Effector memory CD8-positive, alpha-beta T cell (primary cell): ENCODE measurements at regions not wholly inside any gene's neighbourhood (a gene's known extent, or its start where the extent isn't known, plus 50 kb on each side); places are given as distances from the start of the nearest gene placed in this dataset.

Source experiments
- ATAC-seq: fragments of 150-1000 bp; cut with Tn5 transposase; replicated peaks from 2 replicates; pipeline ENCODE4 v1.10.0; 2021; ENCODE audit warnings: mild to moderate bottlenecking, moderate library complexity
- DNase-seq, 3 experiments: peaks; one replicate each; pipeline ENCODE4 v3.0.0; 2021
- H3K27ac Mint-ChIP-seq, 2 donors: one replicate each; pipeline ENCODE4 v1.8.0; 2022; ENCODE audit warnings: mild to moderate bottlenecking in 2 of 2, mixed read lengths in 2 of 2, moderate library complexity in 2 of 2
- H3K27me3 Mint-ChIP-seq, 2 donors: one replicate each; pipeline ENCODE4 v1.8.0; 2022; ENCODE audit warnings: mixed read lengths in 2 of 2
- H3K36me3 Mint-ChIP-seq: one replicate; pipeline ENCODE4 v1.8.0; 2022; ENCODE audit warnings: mild to moderate bottlenecking, moderate library complexity, mixed read lengths; ENCODE audit not compliant: insufficient read depth
- H3K4me1 Mint-ChIP-seq, 2 donors: one replicate each; pipeline ENCODE4 v1.8.0; 2022; ENCODE audit warnings: low read depth in 2 of 2, mixed read lengths in 2 of 2
- H3K4me3 Mint-ChIP-seq, 2 donors: one replicate each; pipeline ENCODE4 v1.8.0; 2022; ENCODE audit warnings: mild to moderate bottlenecking in 2 of 2, mixed read lengths in 2 of 2, moderate library complexity in 2 of 2
- H3K9me3 Mint-ChIP-seq, 2 donors: one replicate each; pipeline ENCODE4 v1.8.0; 2022; ENCODE audit warnings: mixed read lengths in 2 of 2

- Mint-ChIP-seq H3K27ac (no peak overlapping the region), H3K4me3 (no peak overlapping the region), H3K36me3 (no peaks in the 10 kb centered on the region), H3K9me3 (no peaks in the 10 kb centered on the region), H3K27me3 (peaks cover 0 to 6% of the 10 kb centered on the region in 2 donors), H3K4me1 (no peaks in the 10 kb centered on the region)
- DNase-seq (no peak), ATAC-seq (no peak)
These were observed 153.3 kb upstream of the TCERG1L start for GRCh38 chr10:131464789-131465188.

- Mint-ChIP-seq H3K36me3 (no peaks in the 10 kb centered on the region), H3K9me3 (no peaks in the 10 kb centered on the region), H3K27ac (no peak overlapping the region), H3K4me1 (no peaks in the 10 kb centered on the region), H3K4me3 (no peak overlapping the region), H3K27me3 (no peaks in the 10 kb centered on the region)
- ATAC-seq (no peak), DNase-seq (no peak)
These were observed 158.0 kb upstream of the TCERG1L start for GRCh38 chr10:131469551-131469950.

- no peak overlapping the region for H3K27ac Mint-ChIP-seq
- no peaks in the 10 kb centered on the region for H3K27me3 Mint-ChIP-seq
- H3K4me3 Mint-ChIP-seq: no peak overlapping the region
- H3K9me3 Mint-ChIP-seq: no peaks in the 10 kb centered on the region
- ATAC-seq (no peak), DNase-seq (no peak)
- no peaks in the 10 kb centered on the region for H3K4me1 Mint-ChIP-seq
- no peaks in the 10 kb centered on the region for H3K36me3 Mint-ChIP-seq
These were observed 162.1 kb upstream of the TCERG1L start for GRCh38 chr10:131473645-131474044.

DNA sequence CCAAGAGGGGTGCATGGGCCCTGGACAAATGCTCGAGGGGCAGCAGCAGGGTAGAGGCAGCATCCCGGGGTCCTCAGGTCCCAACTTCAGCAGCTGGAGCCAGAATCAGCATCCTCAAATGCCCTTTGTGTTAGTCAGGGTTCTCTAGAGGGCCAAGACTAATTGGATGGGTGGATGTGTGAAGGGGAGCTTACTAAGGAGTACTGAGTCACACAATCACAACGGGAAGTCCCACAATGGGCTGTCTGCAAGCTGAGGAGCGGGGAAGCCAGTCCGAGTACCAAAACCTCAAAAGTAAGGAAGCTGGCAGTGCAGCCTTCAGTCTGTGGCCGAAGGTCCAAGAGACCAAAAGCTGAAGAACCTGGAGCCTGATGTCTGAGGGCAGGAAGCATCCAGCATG lies 162.9 kb upstream of the TCERG1L start:
- Mint-ChIP-seq H3K4me3 (no peak overlapping the region), H3K36me3 (no peaks in the 10 kb centered on the region), H3K27me3 (no peaks in the 10 kb centered on the region), H3K27ac (no peak overlapping the region), H3K9me3 (no peaks in the 10 kb centered on the region), H3K4me1 (no peaks in the 10 kb centered on the region)
- ATAC-seq: no peak
- no peak for DNase-seq

- DNase-seq (no peak), ATAC-seq (no peak)
- H3K27me3 Mint-ChIP-seq: no peaks in the 10 kb centered on the region
- H3K4me1 Mint-ChIP-seq: no peaks in the 10 kb centered on the region
- no peaks in the 10 kb centered on the region for H3K36me3 Mint-ChIP-seq
- H3K9me3 Mint-ChIP-seq: no peaks in the 10 kb centered on the region
- H3K4me3 Mint-ChIP-seq: no peak overlapping the region
- no peak overlapping the region for H3K27ac Mint-ChIP-seq
These were observed 163.5 kb upstream of the TCERG1L start for GRCh38 chr10:131475043-131475442.

GRCh38 chr10:131475803-131476202 lies 164.3 kb upstream of the TCERG1L start:
- ATAC-seq (no peak), DNase-seq (no peak)
- H3K27ac Mint-ChIP-seq: no peak overlapping the region
- no peaks in the 10 kb centered on the region for H3K9me3 Mint-ChIP-seq
- no peak overlapping the region for H3K4me3 Mint-ChIP-seq
- no peaks in the 10 kb centered on the region for H3K36me3 Mint-ChIP-seq
- H3K27me3 Mint-ChIP-seq: no peaks in the 10 kb centered on the region
- H3K4me1 Mint-ChIP-seq: no peaks in the 10 kb centered on the region

- no peak for DNase-seq
- no peak for ATAC-seq
- no peak overlapping the region for H3K27ac Mint-ChIP-seq
- H3K9me3 Mint-ChIP-seq: peaks cover 0 to 7% of the 10 kb centered on the region in 2 donors
- H3K4me1 Mint-ChIP-seq: no peaks in the 10 kb centered on the region
- H3K4me3 Mint-ChIP-seq: no peak overlapping the region
- H3K27me3 Mint-ChIP-seq: no peaks in the 10 kb centered on the region
- H3K36me3 Mint-ChIP-seq: no peaks in the 10 kb centered on the region
These were observed 166.1 kb upstream of the TCERG1L start for GRCh38 chr10:131477457-131478121.

DNA sequence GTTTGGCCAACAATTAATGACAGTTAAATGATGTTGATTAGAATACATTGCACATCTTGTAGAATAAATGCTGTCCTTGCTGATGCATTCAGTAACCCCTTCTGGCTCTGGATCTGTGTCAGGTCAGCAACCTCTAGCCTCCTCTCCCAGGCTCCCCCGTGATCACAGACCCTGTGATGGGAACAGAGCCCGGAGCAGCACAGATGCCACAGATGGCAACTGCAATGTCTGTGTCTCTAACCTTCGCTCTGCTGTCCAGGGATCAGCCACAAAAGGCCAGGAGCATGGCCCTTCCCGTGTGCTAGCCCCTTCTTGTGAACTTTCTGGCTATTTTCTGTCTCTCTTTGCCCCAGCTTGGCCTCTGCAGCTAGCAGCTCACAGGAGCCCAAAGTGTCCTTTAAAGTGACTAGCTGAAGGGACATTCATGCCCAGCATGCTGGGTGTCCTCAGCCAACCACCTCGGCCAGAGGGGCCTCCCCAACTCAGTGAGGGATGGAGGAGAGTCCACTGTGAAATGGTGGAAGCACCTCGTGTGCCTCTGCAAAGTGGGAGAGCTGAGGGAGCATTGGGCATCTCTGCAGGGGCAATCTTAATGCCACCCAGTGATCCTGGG lies 167.0 kb upstream of the TCERG1L start:
- Mint-ChIP-seq H3K9me3 (peaks cover 6 to 16% of the 10 kb centered on the region in 2 donors), H3K4me3 (no peak overlapping the region), H3K27ac (no peak overlapping the region), H3K27me3 (no peaks in the 10 kb centered on the region), H3K4me1 (no peaks in the 10 kb centered on the region), H3K36me3 (no peaks in the 10 kb centered on the region)
- DNase-seq (no peak), ATAC-seq (no peak)

GRCh38 chr10:131480066-131480465 lies 168.5 kb upstream of the TCERG1L start:
- ATAC-seq: no peak
- Mint-ChIP-seq H3K9me3 (peaks cover 9 to 22% of the 10 kb centered on the region in 2 donors), H3K4me1 (no peaks in the 10 kb centered on the region), H3K27me3 (no peaks in the 10 kb centered on the region), H3K36me3 (no peaks in the 10 kb centered on the region), H3K27ac (no peak overlapping the region), H3K4me3 (no peak overlapping the region)
- no peak for DNase-seq

DNA sequence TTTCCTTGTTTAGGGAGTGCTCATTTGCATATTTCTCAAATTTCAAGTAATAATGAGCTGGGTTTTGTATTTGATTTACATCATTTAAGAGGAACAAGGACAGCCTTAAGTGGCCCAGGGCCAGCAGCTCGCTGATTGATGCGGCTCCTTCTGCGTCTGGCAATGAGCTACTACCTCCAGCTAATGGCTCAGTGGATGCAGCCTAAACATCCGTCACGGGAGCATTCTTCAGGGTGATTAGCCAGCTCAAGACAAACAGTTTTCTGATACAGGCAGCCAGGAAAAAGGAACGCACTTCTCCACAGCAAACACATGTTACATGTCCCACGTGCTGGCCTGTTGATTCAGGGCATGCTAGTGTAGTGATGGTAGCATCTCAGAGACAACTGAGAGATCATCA lies 169.3 kb upstream of the TCERG1L start:
- no peak overlapping the region for H3K4me3 Mint-ChIP-seq
- no peaks in the 10 kb centered on the region for H3K36me3 Mint-ChIP-seq
- H3K27me3 Mint-ChIP-seq: no peaks in the 10 kb centered on the region
- H3K4me1 Mint-ChIP-seq: no peaks in the 10 kb centered on the region
- H3K9me3 Mint-ChIP-seq: peaks cover 9 to 22% of the 10 kb centered on the region in 2 donors
- ATAC-seq: no peak
- DNase-seq: no peak
- no peak overlapping the region for H3K27ac Mint-ChIP-seq

- Mint-ChIP-seq H3K27me3 (no peaks in the 10 kb centered on the region), H3K4me1 (no peaks in the 10 kb centered on the region), H3K27ac (no peak overlapping the region), H3K36me3 (no peaks in the 10 kb centered on the region), H3K4me3 (no peak overlapping the region), H3K9me3 (peaks cover 15 to 22% of the 10 kb centered on the region in 2 donors)
- DNase-seq (no peak), ATAC-seq (no peak)
These were observed 174.2 kb upstream of the TCERG1L start for GRCh38 chr10:131485732-131486131.

DNA sequence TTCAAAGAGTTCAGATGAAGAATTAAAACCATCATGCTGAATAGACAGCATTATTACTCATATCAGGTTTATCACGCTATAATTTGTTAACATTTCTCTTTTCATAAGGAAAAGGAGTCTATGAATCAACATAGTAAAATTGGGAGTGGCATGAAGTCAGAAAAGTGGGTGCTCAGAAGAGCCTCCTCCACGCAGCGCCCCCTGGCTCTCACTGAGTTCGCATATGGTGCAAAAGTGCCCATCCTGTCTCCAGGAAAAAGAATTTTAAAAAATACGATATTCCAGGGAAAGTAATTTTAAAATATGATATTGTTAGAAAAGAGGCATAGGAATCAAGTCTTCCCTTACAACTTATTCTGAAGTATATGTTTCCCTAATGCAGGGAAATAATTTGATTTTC lies 176.3 kb upstream of the TCERG1L start:
- H3K36me3 Mint-ChIP-seq: no peaks in the 10 kb centered on the region
- peaks cover 13 to 15% of the 10 kb centered on the region in 2 donors for H3K9me3 Mint-ChIP-seq
- ATAC-seq (no peak), DNase-seq (no peak)
- H3K4me3 Mint-ChIP-seq: no peak overlapping the region
- H3K4me1 Mint-ChIP-seq: no peaks in the 10 kb centered on the region
- H3K27ac Mint-ChIP-seq: no peak overlapping the region
- no peaks in the 10 kb centered on the region for H3K27me3 Mint-ChIP-seq

GRCh38 chr10:131490991-131491594 lies 179.6 kb upstream of the TCERG1L start:
- Mint-ChIP-seq H3K9me3 (peaks cover 0 to 8% of the 10 kb centered on the region in 2 donors), H3K27me3 (no peaks in the 10 kb centered on the region), H3K4me3 (no peak overlapping the region), H3K36me3 (no peaks in the 10 kb centered on the region), H3K27ac (no peak overlapping the region), H3K4me1 (no peaks in the 10 kb centered on the region)
- ATAC-seq: no peak
- DNase-seq: no peak

- DNase-seq (no peak), ATAC-seq (no peak)
- Mint-ChIP-seq H3K27me3 (no peaks in the 10 kb centered on the region), H3K36me3 (no peaks in the 10 kb centered on the region), H3K4me1 (no peaks in the 10 kb centered on the region), H3K4me3 (no peak overlapping the region), H3K27ac (no peak overlapping the region), H3K9me3 (peaks cover 0 to 5% of the 10 kb centered on the region in 2 donors)
These were observed 180.8 kb upstream of the TCERG1L start for GRCh38 chr10:131492211-131492857.
